ENCODE measurements at regions not wholly inside any gene's neighbourhood (a gene's known extent, or its start where the extent isn't known, plus 50 kb on each side); places are given as distances from the start of the nearest gene placed in this dataset.

DNA sequence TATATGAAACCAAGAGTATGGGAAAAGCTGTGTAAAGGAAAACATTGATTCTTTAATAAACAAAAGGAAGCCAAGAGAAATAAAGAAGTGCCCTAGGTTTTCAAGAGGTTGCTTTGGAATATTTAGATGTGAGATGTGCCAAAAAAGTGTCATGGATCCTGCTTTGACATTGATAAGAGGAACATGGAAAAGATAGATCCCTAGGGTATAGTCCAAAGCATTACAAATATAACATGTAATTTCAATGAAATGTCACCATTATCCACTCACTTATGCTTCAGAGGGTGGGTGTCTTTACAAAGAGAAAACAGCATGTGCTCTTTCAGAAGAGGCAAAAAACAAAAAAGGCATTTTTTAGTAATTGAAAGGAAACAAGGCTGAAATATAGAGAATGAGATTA is 1196.7 kb downstream of the EFNA5 start:
- TF ChIP-seq, protein P1, sequence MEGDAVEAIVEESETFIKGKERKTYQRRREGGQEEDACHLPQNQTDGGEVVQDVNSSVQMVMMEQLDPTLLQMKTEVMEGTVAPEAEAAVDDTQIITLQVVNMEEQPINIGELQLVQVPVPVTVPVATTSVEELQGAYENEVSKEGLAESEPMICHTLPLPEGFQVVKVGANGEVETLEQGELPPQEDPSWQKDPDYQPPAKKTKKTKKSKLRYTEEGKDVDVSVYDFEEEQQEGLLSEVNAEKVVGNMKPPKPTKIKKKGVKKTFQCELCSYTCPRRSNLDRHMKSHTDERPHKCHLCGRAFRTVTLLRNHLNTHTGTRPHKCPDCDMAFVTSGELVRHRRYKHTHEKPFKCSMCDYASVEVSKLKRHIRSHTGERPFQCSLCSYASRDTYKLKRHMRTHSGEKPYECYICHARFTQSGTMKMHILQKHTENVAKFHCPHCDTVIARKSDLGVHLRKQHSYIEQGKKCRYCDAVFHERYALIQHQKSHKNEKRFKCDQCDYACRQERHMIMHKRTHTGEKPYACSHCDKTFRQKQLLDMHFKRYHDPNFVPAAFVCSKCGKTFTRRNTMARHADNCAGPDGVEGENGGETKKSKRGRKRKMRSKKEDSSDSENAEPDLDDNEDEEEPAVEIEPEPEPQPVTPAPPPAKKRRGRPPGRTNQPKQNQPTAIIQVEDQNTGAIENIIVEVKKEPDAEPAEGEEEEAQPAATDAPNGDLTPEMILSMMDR (IDR thresholded peaks at IDR 0.05) = no peak
- TF ChIP-seq POLR2A (IDR thresholded peaks at IDR 0.05) = no peak
